GM12878 (cell line): ENCODE measurements at regions not wholly inside any gene's neighbourhood (a gene's known extent, or its start where the extent isn't known, plus 50 kb on each side); places are given as distances from the start of the nearest gene placed in this dataset.

Experiments used
- CEBPB ChIP-seq, 2 experiments: fragments of 150-350 bp in 1 of 2; IDR thresholded peaks; 2 replicates each; pipeline ENCODE4 v1.6.1; 2012 to 2014; ENCODE audit warnings: low read depth in 2 of 2, low read length in 2 of 2, borderline replicate concordance in 1 of 2, inconsistent platforms in 1 of 2
- CTCF ChIP-seq, 3 experiments: IDR thresholded peaks in 2 of 3; conservative IDR thresholded peaks in 1 of 3; 2 replicates each; pipeline ENCODE4 v1.5.1; 2011; ENCODE audit warnings: low read depth in 3 of 3, low read length in 3 of 3, mild to moderate bottlenecking in 3 of 3, control low read depth in 2 of 3, moderate library complexity in 2 of 3, inconsistent platforms in 1 of 3, mixed read lengths in 1 of 3; ENCODE audit not compliant: control insufficient read depth in 2 of 3, insufficient read depth in 1 of 3; ENCODE audit errors: extremely low read depth in 1 of 3
- DPF2 ChIP-seq: fragments of 450-650 bp; IDR thresholded peaks from 2 replicates; pipeline ENCODE4 v1.6.1; 2017; ENCODE audit warnings: mild to moderate bottlenecking
- EP300 ChIP-seq, 2 experiments: fragments of 150-350 bp in 1 of 2; IDR thresholded peaks; 2 replicates each; pipeline ENCODE4 v1.6.1; 2011 to 2012; ENCODE audit warnings: low read depth in 2 of 2, low read length in 2 of 2, borderline replicate concordance in 1 of 2, improper control_type of control experiment in 1 of 2, inconsistent platforms in 1 of 2; ENCODE audit not compliant: control insufficient read depth in 1 of 2
- FOXM1 ChIP-seq: IDR thresholded peaks from 2 replicates; pipeline ENCODE4 v1.6.1; 2012; ENCODE audit warnings: low read depth, mild to moderate bottlenecking, inconsistent platforms, low read length, moderate library complexity
- GABPA ChIP-seq: IDR thresholded peaks from 2 replicates; pipeline ENCODE4 v1.6.1; 2014; ENCODE audit warnings: antibody characterized with exemption, low read depth, mild to moderate bottlenecking, inconsistent platforms
- POLR2A ChIP-seq: IDR thresholded peaks from 2 replicates; pipeline ENCODE4 v1.6.1; 2011; ENCODE audit warnings: low read depth, mild to moderate bottlenecking, low read length
- POU2F2 ChIP-seq: IDR thresholded peaks from 3 replicates; pipeline ENCODE4 v1.6.1; 2011; ENCODE audit warnings: low read depth, mild to moderate bottlenecking, low read length, borderline replicate concordance
- RAD21 ChIP-seq: IDR thresholded peaks from 2 replicates; pipeline ENCODE4 v1.6.1; 2011; ENCODE audit warnings: mild to moderate bottlenecking, low read depth, low read length, moderate library complexity; ENCODE audit not compliant: insufficient read depth
- RCOR1 ChIP-seq: conservative IDR thresholded peaks from 2 replicates; pipeline ENCODE4 v1.6.1; 2012; ENCODE audit warnings: low read depth, low read length, improper control_type of control experiment
- SRF ChIP-seq, 2 experiments: IDR thresholded peaks; 2 replicates each; pipeline ENCODE4 v1.6.1; 2011; ENCODE audit warnings: low read depth in 2 of 2, low read length in 2 of 2, mild to moderate bottlenecking in 1 of 2, moderate library complexity in 1 of 2
- TCF7 ChIP-seq: IDR thresholded peaks from 2 replicates; pipeline ENCODE4 v1.6.1; 2014; ENCODE audit warnings: antibody characterized with exemption, borderline replicate concordance
- TF ChIP-seq, protein P1 (sequence below): IDR thresholded peaks from 2 replicates; pipeline ENCODE4 v1.6.1; 2012; ENCODE audit warnings: improper control_type of control experiment, low read depth, low read length; ENCODE audit not compliant: insufficient replicate concordance
- TF ChIP-seq, protein P2 (sequence below): IDR thresholded peaks from 2 replicates; pipeline ENCODE4 v1.6.1; 2012; ENCODE audit warnings: mild to moderate bottlenecking, low read depth, low read length

- no peak for TF ChIP-seq CTCF (IDR thresholded peaks at IDR 0.05 in 2 of 3, conservative IDR thresholded peaks at IDR 0.05 in 1 of 3; ENCODE audit: control insufficient read depth in 2 of 3, extremely low read depth in 1 of 3, insufficient read depth in 1 of 3, low read depth in 3 of 3, low read length in 3 of 3)
- no peak for TF ChIP-seq SRF (IDR thresholded peaks at IDR 0.05; ENCODE audit: low read depth in 2 of 2, low read length in 2 of 2)
- TF ChIP-seq EP300 (IDR thresholded peaks at IDR 0.05; ENCODE audit: borderline replicate concordance in 1 of 2, control insufficient read depth in 1 of 2, low read depth in 2 of 2, low read length in 2 of 2), result no peak
- TF ChIP-seq GABPA, result no peak
- TF ChIP-seq RAD21, result no peak
- no peak for TF ChIP-seq POLR2A
- TF ChIP-seq, protein P1, sequence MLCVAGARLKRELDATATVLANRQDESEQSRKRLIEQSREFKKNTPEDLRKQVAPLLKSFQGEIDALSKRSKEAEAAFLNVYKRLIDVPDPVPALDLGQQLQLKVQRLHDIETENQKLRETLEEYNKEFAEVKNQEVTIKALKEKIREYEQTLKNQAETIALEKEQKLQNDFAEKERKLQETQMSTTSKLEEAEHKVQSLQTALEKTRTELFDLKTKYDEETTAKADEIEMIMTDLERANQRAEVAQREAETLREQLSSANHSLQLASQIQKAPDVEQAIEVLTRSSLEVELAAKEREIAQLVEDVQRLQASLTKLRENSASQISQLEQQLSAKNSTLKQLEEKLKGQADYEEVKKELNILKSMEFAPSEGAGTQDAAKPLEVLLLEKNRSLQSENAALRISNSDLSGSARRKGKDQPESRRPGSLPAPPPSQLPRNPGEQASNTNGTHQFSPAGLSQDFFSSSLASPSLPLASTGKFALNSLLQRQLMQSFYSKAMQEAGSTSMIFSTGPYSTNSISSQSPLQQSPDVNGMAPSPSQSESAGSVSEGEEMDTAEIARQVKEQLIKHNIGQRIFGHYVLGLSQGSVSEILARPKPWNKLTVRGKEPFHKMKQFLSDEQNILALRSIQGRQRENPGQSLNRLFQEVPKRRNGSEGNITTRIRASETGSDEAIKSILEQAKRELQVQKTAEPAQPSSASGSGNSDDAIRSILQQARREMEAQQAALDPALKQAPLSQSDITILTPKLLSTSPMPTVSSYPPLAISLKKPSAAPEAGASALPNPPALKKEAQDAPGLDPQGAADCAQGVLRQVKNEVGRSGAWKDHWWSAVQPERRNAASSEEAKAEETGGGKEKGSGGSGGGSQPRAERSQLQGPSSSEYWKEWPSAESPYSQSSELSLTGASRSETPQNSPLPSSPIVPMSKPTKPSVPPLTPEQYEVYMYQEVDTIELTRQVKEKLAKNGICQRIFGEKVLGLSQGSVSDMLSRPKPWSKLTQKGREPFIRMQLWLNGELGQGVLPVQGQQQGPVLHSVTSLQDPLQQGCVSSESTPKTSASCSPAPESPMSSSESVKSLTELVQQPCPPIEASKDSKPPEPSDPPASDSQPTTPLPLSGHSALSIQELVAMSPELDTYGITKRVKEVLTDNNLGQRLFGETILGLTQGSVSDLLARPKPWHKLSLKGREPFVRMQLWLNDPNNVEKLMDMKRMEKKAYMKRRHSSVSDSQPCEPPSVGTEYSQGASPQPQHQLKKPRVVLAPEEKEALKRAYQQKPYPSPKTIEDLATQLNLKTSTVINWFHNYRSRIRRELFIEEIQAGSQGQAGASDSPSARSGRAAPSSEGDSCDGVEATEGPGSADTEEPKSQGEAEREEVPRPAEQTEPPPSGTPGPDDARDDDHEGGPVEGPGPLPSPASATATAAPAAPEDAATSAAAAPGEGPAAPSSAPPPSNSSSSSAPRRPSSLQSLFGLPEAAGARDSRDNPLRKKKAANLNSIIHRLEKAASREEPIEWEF, result no peak
- no peak for TF ChIP-seq CEBPB (IDR thresholded peaks at IDR 0.05; ENCODE audit: borderline replicate concordance in 1 of 2, low read depth in 2 of 2, low read length in 2 of 2)
- no peak for TF ChIP-seq DPF2
- TF ChIP-seq TCF7, result no peak
- TF ChIP-seq FOXM1, result no peak
- no peak for TF ChIP-seq RCOR1
- TF ChIP-seq, protein P2, sequence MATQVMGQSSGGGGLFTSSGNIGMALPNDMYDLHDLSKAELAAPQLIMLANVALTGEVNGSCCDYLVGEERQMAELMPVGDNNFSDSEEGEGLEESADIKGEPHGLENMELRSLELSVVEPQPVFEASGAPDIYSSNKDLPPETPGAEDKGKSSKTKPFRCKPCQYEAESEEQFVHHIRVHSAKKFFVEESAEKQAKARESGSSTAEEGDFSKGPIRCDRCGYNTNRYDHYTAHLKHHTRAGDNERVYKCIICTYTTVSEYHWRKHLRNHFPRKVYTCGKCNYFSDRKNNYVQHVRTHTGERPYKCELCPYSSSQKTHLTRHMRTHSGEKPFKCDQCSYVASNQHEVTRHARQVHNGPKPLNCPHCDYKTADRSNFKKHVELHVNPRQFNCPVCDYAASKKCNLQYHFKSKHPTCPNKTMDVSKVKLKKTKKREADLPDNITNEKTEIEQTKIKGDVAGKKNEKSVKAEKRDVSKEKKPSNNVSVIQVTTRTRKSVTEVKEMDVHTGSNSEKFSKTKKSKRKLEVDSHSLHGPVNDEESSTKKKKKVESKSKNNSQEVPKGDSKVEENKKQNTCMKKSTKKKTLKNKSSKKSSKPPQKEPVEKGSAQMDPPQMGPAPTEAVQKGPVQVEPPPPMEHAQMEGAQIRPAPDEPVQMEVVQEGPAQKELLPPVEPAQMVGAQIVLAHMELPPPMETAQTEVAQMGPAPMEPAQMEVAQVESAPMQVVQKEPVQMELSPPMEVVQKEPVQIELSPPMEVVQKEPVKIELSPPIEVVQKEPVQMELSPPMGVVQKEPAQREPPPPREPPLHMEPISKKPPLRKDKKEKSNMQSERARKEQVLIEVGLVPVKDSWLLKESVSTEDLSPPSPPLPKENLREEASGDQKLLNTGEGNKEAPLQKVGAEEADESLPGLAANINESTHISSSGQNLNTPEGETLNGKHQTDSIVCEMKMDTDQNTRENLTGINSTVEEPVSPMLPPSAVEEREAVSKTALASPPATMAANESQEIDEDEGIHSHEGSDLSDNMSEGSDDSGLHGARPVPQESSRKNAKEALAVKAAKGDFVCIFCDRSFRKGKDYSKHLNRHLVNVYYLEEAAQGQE, result no peak
- TF ChIP-seq POU2F2, result no peak
These were observed 142.1 kb downstream of the PLK2 start for GRCh38 chr5:58317808-58318207.
